ENCODE measurements at regions not wholly inside any gene's neighbourhood (a gene's known extent, or its start where the extent isn't known, plus 50 kb on each side); places are given as distances from the start of the nearest gene placed in this dataset.

DNA sequence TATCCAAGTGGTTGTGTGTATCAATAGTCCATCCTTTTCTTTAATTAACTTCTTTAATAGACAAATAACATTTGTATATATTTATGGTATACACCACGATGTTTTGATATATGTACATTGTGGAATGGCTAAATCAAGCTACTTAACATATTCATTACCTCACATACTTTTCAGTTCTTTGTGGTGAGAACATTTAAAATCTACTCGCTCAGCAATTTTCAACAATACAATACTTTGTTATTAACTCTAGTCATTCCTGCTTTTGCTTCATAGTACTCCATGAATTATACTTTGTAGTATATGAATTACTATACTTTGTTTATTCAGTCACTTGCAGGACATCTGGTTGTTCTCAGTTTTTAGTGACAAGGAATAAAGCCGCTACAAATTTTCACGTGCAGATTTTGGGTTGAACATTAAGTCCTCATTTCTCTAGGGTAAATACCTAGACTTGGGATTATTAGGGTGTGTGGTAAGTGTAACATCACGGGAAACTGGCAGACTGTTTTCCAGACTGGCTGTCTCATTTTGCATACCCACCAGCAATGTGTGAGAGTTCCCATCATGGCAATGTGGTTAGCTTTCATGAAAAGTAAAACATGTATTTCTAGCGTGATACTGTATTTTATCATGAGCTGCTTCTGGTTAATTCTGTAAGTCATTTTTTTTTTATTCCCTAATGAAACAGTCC lies 354.4 kb upstream of the WWC1 start:
- no peak for DNase-seq (ENCODE audit: low read depth, low spot score)
- intact Hi-C loops (cut with micrococcal nuclease) (no loop called here), dilution Hi-C loops (cut with MboI; ENCODE audit: extremely low pct_ligation_motif_present, low sequenced_read_pairs) (no loop called here)
- peaks cover 4% of the 10 kb centered on the region for H3K9me3 ChIP-seq (replicated peaks; ENCODE audit: control insufficient read depth, insufficient read depth, low read length)
- no peak overlapping the region for H3K4me2 ChIP-seq (ENCODE audit: insufficient read depth, low read length)
- H4K20me1 ChIP-seq (replicated peaks; ENCODE audit: control insufficient read depth, extremely low read depth, insufficient read depth, low read length), result no peaks in the 10 kb centered on the region
- TF ChIP-seq FOS (IDR thresholded peaks at IDR 0.05; ENCODE audit: borderline replicate concordance, insufficient read depth, low read length) (no peak), POLR2A (IDR thresholded peaks at IDR 0.05; ENCODE audit: low read depth, low read length) (no peak), POLR2AphosphoS5 (IDR thresholded peaks at IDR 0.05; ENCODE audit: insufficient read depth, low read depth, low read length) (no peak), JUN (IDR thresholded peaks at IDR 0.05; ENCODE audit: borderline replicate concordance, insufficient read depth, insufficient read length, low read depth) (no peak), GATA2 (IDR thresholded peaks at IDR 0.05; ENCODE audit: insufficient read depth, insufficient read length, low read depth, low read length) (no peak), MYC (IDR thresholded peaks at IDR 0.05; ENCODE audit: low read depth, low read length) (no peak), EZH2 (IDR thresholded peaks at IDR 0.05; ENCODE audit: borderline replicate concordance, low read depth, low read length, severe bottlenecking) (no peak)
- TF ChIP-seq, protein P1, sequence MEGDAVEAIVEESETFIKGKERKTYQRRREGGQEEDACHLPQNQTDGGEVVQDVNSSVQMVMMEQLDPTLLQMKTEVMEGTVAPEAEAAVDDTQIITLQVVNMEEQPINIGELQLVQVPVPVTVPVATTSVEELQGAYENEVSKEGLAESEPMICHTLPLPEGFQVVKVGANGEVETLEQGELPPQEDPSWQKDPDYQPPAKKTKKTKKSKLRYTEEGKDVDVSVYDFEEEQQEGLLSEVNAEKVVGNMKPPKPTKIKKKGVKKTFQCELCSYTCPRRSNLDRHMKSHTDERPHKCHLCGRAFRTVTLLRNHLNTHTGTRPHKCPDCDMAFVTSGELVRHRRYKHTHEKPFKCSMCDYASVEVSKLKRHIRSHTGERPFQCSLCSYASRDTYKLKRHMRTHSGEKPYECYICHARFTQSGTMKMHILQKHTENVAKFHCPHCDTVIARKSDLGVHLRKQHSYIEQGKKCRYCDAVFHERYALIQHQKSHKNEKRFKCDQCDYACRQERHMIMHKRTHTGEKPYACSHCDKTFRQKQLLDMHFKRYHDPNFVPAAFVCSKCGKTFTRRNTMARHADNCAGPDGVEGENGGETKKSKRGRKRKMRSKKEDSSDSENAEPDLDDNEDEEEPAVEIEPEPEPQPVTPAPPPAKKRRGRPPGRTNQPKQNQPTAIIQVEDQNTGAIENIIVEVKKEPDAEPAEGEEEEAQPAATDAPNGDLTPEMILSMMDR (IDR thresholded peaks at IDR 0.05; ENCODE audit: extremely low read depth in 1 of 2, insufficient read depth in 1 of 2, low read depth in 1 of 2, low read length in 2 of 2), result no peak
- TF ChIP-seq, protein P2, sequence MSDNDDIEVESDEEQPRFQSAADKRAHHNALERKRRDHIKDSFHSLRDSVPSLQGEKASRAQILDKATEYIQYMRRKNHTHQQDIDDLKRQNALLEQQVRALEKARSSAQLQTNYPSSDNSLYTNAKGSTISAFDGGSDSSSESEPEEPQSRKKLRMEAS (IDR thresholded peaks at IDR 0.05; ENCODE audit: insufficient read depth, insufficient read length), result no peak
- H3K36me3 ChIP-seq (ENCODE audit: control insufficient read depth in 2 of 2, extremely low read depth in 1 of 2, insufficient read depth in 2 of 2, low read length in 2 of 2), result no peaks in the 10 kb centered on the region
- no peak overlapping the region for H3K27ac ChIP-seq (ENCODE audit: insufficient read depth, low read depth, low read length)
- no peaks in the 10 kb centered on the region for H3K4me1 ChIP-seq (ENCODE audit: control insufficient read depth, extremely low read depth, insufficient read depth, low read length)
- H3K9me1 ChIP-seq (replicated peaks; ENCODE audit: control insufficient read depth, extremely low read depth, insufficient read depth, low read length), result no peaks in the 10 kb centered on the region
- POLR2A ChIA-PET, result no interaction called here
- no peak overlapping the region for H3K9ac ChIP-seq (replicated peaks; ENCODE audit: extremely low read depth, insufficient read depth, low read length)
- H3K79me2 ChIP-seq (ENCODE audit: control insufficient read depth, insufficient read depth, low read length), result no peaks in the 10 kb centered on the region
- CTCF ChIA-PET, result no interaction called here
- no peak overlapping the region for H2AFZ ChIP-seq (ENCODE audit: low read depth, low read length)
- FAIRE-seq, result no peak
- H3K4me3 ChIP-seq (replicated peaks in 1 of 3; ENCODE audit: insufficient read depth in 1 of 3, low read depth in 1 of 3, low read length in 3 of 3), result no peak overlapping the region
- no TSS peak for BruUV-seq (replicated peaks)
- H3K27me3 ChIP-seq (ENCODE audit: control insufficient read depth in 2 of 2, insufficient read depth in 2 of 2, low read length in 2 of 2), result no peaks in the 10 kb centered on the region

Measured in endothelial cell of umbilical vein (primary cell).